ENCODE measurements at regions not wholly inside any gene's neighbourhood (a gene's known extent, or its start where the extent isn't known, plus 50 kb on each side); places are given as distances from the start of the nearest gene placed in this dataset.

DNA sequence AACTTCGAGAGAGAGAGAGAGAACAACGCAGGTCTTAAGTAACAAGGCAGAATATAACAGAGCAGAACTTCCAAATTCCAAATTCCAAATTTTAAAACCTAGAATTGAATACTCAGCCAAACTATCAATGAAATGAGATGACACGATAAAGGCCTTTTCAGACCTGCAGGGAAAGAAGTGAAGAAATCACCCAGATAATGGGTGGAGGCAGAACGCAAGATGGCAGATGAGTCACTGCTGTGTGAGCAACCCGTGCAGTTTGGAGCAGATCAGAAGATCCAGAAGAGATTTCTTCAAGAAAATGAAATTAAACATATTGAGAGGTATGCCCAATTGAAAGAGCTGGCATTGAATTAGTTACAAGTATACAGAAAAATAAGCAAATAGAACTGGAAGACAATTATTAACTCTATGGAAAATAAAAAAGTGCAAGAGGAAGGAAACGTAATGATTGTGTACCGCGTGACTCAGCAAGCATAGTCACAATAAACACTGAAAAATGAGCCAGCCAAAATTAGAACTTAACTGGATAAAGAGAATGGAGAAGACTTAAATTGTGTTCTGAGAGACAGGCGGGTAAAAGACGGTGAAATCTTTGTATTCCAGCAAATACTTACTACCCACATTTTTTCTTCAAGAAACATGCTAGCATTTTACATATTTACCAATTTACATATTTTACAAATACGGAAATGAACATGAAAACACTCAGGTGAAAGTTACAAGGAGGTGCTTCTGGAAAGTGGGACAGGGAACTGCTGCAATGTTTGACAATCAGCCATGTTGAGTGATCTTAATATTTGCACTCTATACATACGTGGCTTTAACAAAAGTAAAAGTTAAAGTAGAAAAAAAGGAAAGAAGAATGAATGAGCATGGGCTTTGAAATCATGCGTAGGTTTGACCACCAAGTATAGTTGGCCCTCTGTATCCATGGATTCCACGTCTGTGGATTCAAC, 87.9 kb upstream of the CDYL start:
- DNase-seq (no peak), ATAC-seq (no peak)
- H3K27ac Mint-ChIP-seq = no peak overlapping the region
- H3K4me3 Mint-ChIP-seq = no peak overlapping the region
- ChIA-PET POLR2A (no interaction called here), CTCF (no interaction called here)
- H3K4me1 Mint-ChIP-seq (ENCODE audit: low read depth) = no peaks in the 10 kb centered on the region
- intact Hi-C loops (cut with micrococcal nuclease) = no loop called here
- TF ChIP-seq, protein P1, sequence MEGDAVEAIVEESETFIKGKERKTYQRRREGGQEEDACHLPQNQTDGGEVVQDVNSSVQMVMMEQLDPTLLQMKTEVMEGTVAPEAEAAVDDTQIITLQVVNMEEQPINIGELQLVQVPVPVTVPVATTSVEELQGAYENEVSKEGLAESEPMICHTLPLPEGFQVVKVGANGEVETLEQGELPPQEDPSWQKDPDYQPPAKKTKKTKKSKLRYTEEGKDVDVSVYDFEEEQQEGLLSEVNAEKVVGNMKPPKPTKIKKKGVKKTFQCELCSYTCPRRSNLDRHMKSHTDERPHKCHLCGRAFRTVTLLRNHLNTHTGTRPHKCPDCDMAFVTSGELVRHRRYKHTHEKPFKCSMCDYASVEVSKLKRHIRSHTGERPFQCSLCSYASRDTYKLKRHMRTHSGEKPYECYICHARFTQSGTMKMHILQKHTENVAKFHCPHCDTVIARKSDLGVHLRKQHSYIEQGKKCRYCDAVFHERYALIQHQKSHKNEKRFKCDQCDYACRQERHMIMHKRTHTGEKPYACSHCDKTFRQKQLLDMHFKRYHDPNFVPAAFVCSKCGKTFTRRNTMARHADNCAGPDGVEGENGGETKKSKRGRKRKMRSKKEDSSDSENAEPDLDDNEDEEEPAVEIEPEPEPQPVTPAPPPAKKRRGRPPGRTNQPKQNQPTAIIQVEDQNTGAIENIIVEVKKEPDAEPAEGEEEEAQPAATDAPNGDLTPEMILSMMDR (IDR thresholded peaks at IDR 0.05) = no peak
- peaks cover 3% of the 10 kb centered on the region for H3K9me3 Mint-ChIP-seq
- H3K27me3 Mint-ChIP-seq = peaks cover 23% of the 10 kb centered on the region
- H3K36me3 Mint-ChIP-seq (ENCODE audit: low read depth) = no peaks in the 10 kb centered on the region

DNA sequence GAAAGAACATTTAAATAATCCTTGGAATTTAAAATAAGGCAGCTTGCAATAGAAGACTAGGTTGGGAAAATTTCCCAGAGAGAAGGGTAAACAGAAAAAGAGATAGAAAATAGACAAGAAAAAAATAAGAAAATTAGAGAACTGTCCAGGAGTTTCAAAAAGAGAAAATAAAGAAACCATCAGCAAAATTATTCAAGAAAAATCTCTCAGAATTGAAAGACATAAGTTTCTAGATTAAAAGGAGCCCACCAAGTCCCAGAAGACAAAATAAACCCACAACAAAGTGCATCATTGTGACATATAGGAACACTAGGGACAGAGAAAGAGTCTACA, 88.6 kb upstream of the CDYL start:
- no peaks in the 10 kb centered on the region for H3K4me1 Mint-ChIP-seq (ENCODE audit: low read depth)
- H3K36me3 Mint-ChIP-seq (ENCODE audit: low read depth) = no peaks in the 10 kb centered on the region
- no peak overlapping the region for H3K27ac Mint-ChIP-seq
- CTCF ChIA-PET = no interaction called here
- POLR2A ChIA-PET = no interaction called here
- H3K27me3 Mint-ChIP-seq = peaks cover 25% of the 10 kb centered on the region
- DNase-seq (no peak), ATAC-seq (no peak)
- intact Hi-C loops (cut with micrococcal nuclease) = no loop called here
- TF ChIP-seq, protein P1 (IDR thresholded peaks at IDR 0.05) = no peak
- no peak overlapping the region for H3K4me3 Mint-ChIP-seq
- peaks cover 3% of the 10 kb centered on the region for H3K9me3 Mint-ChIP-seq

DNA sequence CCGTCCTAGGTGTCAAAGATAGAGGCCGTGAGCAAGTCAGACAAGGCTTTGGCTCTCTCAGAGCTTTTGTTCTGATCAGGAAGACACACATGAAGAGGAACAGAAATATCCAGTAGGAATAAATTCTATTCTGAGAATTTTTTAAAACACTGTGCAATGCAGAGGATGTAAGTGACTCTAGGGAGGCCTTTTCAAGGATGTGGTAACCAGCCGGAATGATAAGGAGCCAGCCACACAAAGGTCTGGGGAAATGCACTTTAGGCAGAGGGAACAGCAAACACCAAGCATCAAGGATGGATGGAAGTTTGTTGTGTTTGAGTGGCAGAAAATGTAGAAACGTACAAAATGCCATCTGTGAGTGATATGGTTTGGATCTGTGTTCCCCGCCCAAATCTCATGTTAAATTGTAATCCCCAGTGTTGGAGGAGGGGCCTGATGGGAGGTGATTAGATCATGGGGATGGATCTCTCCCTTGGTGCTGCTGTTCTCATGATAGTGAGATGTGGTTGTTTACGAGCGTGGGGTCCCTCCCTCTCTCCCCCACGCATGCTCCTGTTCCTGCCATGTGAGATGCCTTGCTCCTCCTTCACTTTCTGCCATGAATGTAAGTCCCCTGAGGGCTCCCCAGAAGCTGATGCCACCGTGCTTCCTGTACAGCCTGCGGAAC, 93.6 kb upstream of the CDYL start:
- H3K27me3 Mint-ChIP-seq = peaks cover 19% of the 10 kb centered on the region
- POLR2A ChIA-PET = no interaction called here
- H3K9me3 Mint-ChIP-seq = no peaks in the 10 kb centered on the region
- ATAC-seq (no peak), DNase-seq (no peak)
- H3K27ac Mint-ChIP-seq = no peak overlapping the region
- intact Hi-C loops (cut with micrococcal nuclease) = no loop called here
- TF ChIP-seq, protein P1 (IDR thresholded peaks at IDR 0.05) = no peak
- no peaks in the 10 kb centered on the region for H3K36me3 Mint-ChIP-seq (ENCODE audit: low read depth)
- no peaks in the 10 kb centered on the region for H3K4me1 Mint-ChIP-seq (ENCODE audit: low read depth)
- no peak overlapping the region for H3K4me3 Mint-ChIP-seq
- CTCF ChIA-PET = no interaction called here

DNA sequence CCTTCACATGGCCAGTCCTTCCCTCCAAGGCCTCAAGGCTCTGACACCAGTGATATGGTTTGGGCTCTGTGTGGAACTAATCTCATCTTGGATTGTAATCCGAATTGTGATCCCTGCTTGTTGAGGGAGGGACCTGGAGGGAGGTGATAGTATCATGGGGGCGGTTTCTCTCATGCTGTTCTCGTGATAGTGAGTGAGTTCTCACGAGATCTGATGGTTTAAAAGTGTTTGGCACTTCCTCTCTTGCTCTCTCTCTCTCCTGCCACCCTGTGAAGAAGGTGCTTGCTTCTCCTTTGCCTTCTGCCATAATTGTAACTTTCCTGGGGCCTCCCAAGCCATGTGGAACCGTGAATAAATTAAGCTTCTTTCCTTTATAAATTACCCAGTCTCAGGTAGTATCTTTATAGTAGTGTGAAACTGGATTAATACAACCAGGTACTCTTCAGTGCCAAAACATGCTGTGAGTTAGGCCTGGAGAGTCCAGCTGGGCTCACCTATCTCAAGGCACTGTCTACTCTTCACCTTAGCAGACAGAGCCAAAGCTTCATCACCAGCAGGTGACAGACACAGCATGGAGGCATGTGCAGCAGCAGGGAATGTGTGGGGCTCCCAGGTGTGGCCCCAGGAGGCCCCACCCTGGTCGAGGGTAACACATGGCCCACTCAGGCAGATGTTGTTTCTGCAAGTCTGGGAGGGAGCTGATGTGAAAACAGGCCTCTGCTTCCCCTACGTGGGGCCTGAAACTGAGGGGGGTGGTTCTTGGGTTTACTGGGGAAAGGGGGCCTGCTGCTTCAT, 97.5 kb upstream of the CDYL start:
- Mint-ChIP-seq H3K9me3 (no peaks in the 10 kb centered on the region), H3K4me1 (ENCODE audit: low read depth) (no peaks in the 10 kb centered on the region), H3K36me3 (ENCODE audit: low read depth) (no peaks in the 10 kb centered on the region), H3K4me3 (no peak overlapping the region), H3K27me3 (peaks cover 15% of the 10 kb centered on the region), H3K27ac (no peak overlapping the region)
- ATAC-seq (no peak), DNase-seq (no peak)
- intact Hi-C loops (cut with micrococcal nuclease) = no loop called here
- CTCF ChIA-PET = no interaction called here
- POLR2A ChIA-PET = no interaction called here
- TF ChIP-seq, protein P1 (IDR thresholded peaks at IDR 0.05) = no peak

DNA sequence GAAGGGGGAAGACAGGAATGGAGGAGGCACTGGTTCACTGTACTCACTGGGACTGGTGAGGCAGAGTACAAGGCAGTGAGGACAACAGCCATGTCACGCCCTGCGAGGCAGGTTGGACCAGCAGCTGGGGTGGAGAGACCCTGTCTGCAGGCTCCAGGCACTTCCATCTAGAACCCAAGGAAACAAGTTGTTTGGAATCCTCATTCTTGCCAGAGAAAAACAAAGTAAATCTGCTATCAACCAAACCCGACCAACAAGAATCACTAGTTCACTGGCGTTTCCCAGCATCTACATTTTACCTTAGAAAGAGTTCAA, 98.5 kb upstream of the CDYL start:
- Mint-ChIP-seq H3K4me1 (ENCODE audit: low read depth) (no peaks in the 10 kb centered on the region), H3K27me3 (peaks cover 8% of the 10 kb centered on the region), H3K9me3 (no peaks in the 10 kb centered on the region), H3K36me3 (ENCODE audit: low read depth) (no peaks in the 10 kb centered on the region), H3K27ac (no peak overlapping the region), H3K4me3 (no peak overlapping the region)
- intact Hi-C loops (cut with micrococcal nuclease) = no loop called here
- TF ChIP-seq, protein P1 (IDR thresholded peaks at IDR 0.05) = no peak
- no peak for DNase-seq
- no peak for ATAC-seq
- CTCF ChIA-PET = interaction anchor here (0.6 kb wide), 1 partner anchor 325 kb away, joined by 3 read pairs; no protein-coding TSS in a partner anchor
- POLR2A ChIA-PET = no interaction called here

All from activated CD8-positive, alpha-beta T cell treated with anti-CD3 and anti-CD28 coated beads for 36 hours (primary cell).